ENCODE measurements at regions not wholly inside any gene's neighbourhood (a gene's known extent, or its start where the extent isn't known, plus 50 kb on each side); places are given as distances from the start of the nearest gene placed in this dataset.

DNA sequence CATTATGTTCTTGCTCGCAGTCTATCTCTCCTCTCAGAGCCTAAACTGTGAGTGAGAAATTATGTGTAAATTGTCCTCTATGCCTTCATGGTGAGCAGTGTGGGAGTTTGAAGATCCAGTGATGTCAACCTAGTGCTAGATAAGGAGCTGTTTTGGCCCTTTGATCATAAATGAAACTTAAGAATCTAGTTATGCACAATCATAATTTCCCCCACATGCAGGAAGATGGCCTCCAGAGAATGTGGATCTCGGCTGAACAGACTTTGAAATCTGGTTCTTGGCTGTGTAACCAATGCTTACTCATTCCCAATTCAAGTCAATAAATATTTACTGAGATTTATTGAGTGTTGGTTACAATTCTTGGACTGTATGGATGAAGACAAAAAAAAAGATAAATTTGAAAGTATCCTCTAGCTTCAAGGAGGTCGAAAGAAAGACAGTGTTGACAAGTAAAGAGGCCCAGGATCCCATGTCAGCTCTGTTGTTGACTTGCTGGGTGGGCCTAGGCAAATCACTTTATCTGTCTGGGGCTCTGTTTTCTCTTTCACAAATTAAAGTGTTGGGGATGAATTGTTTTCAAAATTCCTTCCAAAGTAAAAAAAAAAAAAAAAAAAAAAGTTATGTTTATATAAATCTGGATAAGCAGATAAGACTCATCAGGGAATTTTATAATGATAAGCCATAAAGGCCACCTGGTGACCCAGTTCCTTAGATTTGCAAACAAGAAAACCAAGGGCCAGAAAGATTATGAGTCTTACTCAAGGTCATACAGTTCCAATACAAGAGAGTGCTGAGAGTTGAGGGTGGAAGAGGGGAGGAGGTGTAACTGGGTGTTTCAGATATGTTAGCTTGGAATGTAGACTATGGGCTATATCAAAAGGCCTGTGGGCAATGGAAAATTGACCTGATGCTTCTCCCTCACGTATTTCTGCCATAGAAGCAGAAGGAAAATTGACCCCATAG, 969.9 kb downstream of the KCNMA1 start:
- H3K9me3 ChIP-seq (ENCODE audit: insufficient read depth in 2 of 2, low read depth in 1 of 2, low read length in 1 of 2) = no peaks in the 10 kb centered on the region
- no peak overlapping the region for H2BK15ac ChIP-seq (ENCODE audit: low read length)
- no peak overlapping the region for H4K5ac ChIP-seq (ENCODE audit: insufficient read length, low read depth, low read length)
- no peak overlapping the region for H3K23ac ChIP-seq (ENCODE audit: insufficient read length)
- peaks cover 0 to under 1% (median 0%) of the 10 kb centered on the region in 4 experiments; a peak in 1 of 7 replicates for H3K27me3 ChIP-seq (replicated peaks in 1 of 4; ENCODE audit: control insufficient read depth in 3 of 4, extremely low read depth in 1 of 4, insufficient read depth in 3 of 4, low read length in 3 of 4)
- no peak overlapping the region for H3K27ac ChIP-seq (ENCODE audit: low read depth, low read length)
- H4K91ac ChIP-seq (replicated peaks; ENCODE audit: insufficient read length, low read length) = no peak overlapping the region
- no peaks in the 10 kb centered on the region for H3K4me1 ChIP-seq (replicated peaks in 1 of 4; ENCODE audit: control insufficient read depth in 3 of 4, insufficient read depth in 4 of 4, low read length in 3 of 4)
- no peak overlapping the region for H3K56ac ChIP-seq (replicated peaks; ENCODE audit: insufficient read length, low read depth, low read length)
- no peak overlapping the region for H4K8ac ChIP-seq (ENCODE audit: extremely low read depth, insufficient read depth, low read length)
- no peak overlapping the region for H3K4me3 ChIP-seq (ENCODE audit: extremely low read depth in 1 of 4, insufficient read depth in 2 of 4, low read depth in 3 of 4, low read length in 4 of 4)
- no peaks in the 10 kb centered on the region for H3K79me2 ChIP-seq (ENCODE audit: control insufficient read depth in 1 of 2, insufficient read depth in 2 of 2, low read length in 2 of 2)
- H2BK20ac ChIP-seq (ENCODE audit: low read length) = no peak overlapping the region
- no peak overlapping the region for H3K4ac ChIP-seq (replicated peaks; ENCODE audit: insufficient read length, low read depth, low read length)
- H4K20me1 ChIP-seq (replicated peaks in 1 of 2; ENCODE audit: control insufficient read depth in 1 of 2, insufficient read depth in 2 of 2, low read length in 2 of 2) = no peaks in the 10 kb centered on the region
- no peak overlapping the region for H2AFZ ChIP-seq (ENCODE audit: low read length)
- no peak overlapping the region for H3K9ac ChIP-seq (replicated peaks in 1 of 4; ENCODE audit: extremely low read depth in 1 of 4, low read depth in 3 of 4, low read length in 3 of 4)
- no peaks in the 10 kb centered on the region for H3K79me1 ChIP-seq (ENCODE audit: low read depth, low read length)
- H2BK120ac ChIP-seq (replicated peaks; ENCODE audit: low read depth, low read length) = no peak overlapping the region
- H3K23me2 ChIP-seq (ENCODE audit: low read depth, low read length) = no peaks in the 10 kb centered on the region
- CTCF ChIA-PET (ENCODE audit: partially characterized antibody) = interaction anchor here (0.7 kb wide), 1 partner anchor 324 kb away, joined by 3 read pairs; no protein-coding TSS in a partner anchor
- H3K14ac ChIP-seq (ENCODE audit: insufficient read length) = no peak overlapping the region
- H2BK5ac ChIP-seq (ENCODE audit: low read depth, low read length) = no peak overlapping the region
- H3K36me3 ChIP-seq (ENCODE audit: control insufficient read depth in 2 of 4, insufficient read depth in 4 of 4, low read length in 3 of 4) = no peaks in the 10 kb centered on the region
- H2BK12ac ChIP-seq (ENCODE audit: low read depth, low read length) = no peak overlapping the region
- H3K18ac ChIP-seq (ENCODE audit: extremely low read depth, low read length) = no peak overlapping the region
- POLR2A ChIA-PET (ENCODE audit: partially characterized antibody) = no interaction called here
- no peak overlapping the region for H3K4me2 ChIP-seq (ENCODE audit: insufficient read depth in 1 of 2, low read depth in 2 of 2, low read length in 2 of 2)
- no peak overlapping the region for H2AK5ac ChIP-seq (ENCODE audit: low read depth, low read length)
- FAIRE-seq (no peak), DNase-seq (ENCODE audit: low read depth in 1 of 2, low spot score in 2 of 2) (no peak)
- 87% methylated on average over 4 of the region's 4 CpGs; no CpG with 5 or more reads in 1 of the 2 experiments for WGBS, 2 experiments (ENCODE audit: extremely low coverage in 1 of 2, insufficient coverage in 1 of 2, insufficient read length in 1 of 2, insufficient replicate concordance in 2 of 2, low coverage in 1 of 2, low lambda C conversion rate in 2 of 2, missing lambda C conversion rate in 1 of 2)
- TF ChIP-seq TBP (IDR thresholded peaks at IDR 0.05; ENCODE audit: low read depth, low read length) = no peak
- no peak for TF ChIP-seq SP1 (IDR thresholded peaks at IDR 0.05; ENCODE audit: low read depth, low read length)
- no peak for TF ChIP-seq EGR1 (IDR thresholded peaks at IDR 0.05; ENCODE audit: borderline replicate concordance, low read depth, low read length)
- TF ChIP-seq, protein P1, sequence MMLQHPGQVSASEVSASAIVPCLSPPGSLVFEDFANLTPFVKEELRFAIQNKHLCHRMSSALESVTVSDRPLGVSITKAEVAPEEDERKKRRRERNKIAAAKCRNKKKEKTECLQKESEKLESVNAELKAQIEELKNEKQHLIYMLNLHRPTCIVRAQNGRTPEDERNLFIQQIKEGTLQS (IDR thresholded peaks at IDR 0.05; ENCODE audit: insufficient read depth, low read depth, low read length) = no peak
- TF ChIP-seq RNF2 (IDR thresholded peaks at IDR 0.05; ENCODE audit: borderline replicate concordance, low read depth, low read length, missing control alignments, poor library complexity, severe bottlenecking) = no peak
- TF ChIP-seq, protein P2, sequence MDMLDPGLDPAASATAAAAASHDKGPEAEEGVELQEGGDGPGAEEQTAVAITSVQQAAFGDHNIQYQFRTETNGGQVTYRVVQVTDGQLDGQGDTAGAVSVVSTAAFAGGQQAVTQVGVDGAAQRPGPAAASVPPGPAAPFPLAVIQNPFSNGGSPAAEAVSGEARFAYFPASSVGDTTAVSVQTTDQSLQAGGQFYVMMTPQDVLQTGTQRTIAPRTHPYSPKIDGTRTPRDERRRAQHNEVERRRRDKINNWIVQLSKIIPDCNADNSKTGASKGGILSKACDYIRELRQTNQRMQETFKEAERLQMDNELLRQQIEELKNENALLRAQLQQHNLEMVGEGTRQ (IDR thresholded peaks at IDR 0.05; ENCODE audit: low read length) = no peak
